ENCODE measurements at regions not wholly inside any gene's neighbourhood (a gene's known extent, or its start where the extent isn't known, plus 50 kb on each side); places are given as distances from the start of the nearest gene placed in this dataset.

- CTCF ChIA-PET, result interaction anchor here (1.4 to 1.8 kb wide), 3 partner anchors 40 to 102 kb away, joined by 3 to 5 read pairs (median 4); no protein-coding TSS in a partner anchor
- no peaks in the 10 kb centered on the region for H3K36me3 ChIP-seq (ENCODE audit: control insufficient read depth in 4 of 4, insufficient read depth in 4 of 4, low read length in 3 of 4)
- POLR2A ChIA-PET, result no interaction called here
- H3K9me3 ChIP-seq (ENCODE audit: control extremely low read depth in 1 of 5, control insufficient read depth in 4 of 5, insufficient read depth in 2 of 5, low read depth in 1 of 5, low read length in 4 of 5), result peaks cover 0 to 15% (median 0%) of the 10 kb centered on the region in 5 experiments
- H3K27ac ChIP-seq (ENCODE audit: insufficient read depth in 1 of 2, low read depth in 1 of 2, low read length in 2 of 2, poor library complexity in 1 of 2, severe bottlenecking in 2 of 2), result peak overlapping the region; percentile 7 to 61
- no peaks in the 10 kb centered on the region for H3K27me3 ChIP-seq (replicated peaks in 2 of 5; ENCODE audit: control insufficient read depth in 4 of 5, insufficient read depth in 5 of 5, low read length in 4 of 5)
- H3K4me1 ChIP-seq (ENCODE audit: control extremely low read depth in 1 of 4, control insufficient read depth in 4 of 4, insufficient read depth in 4 of 4, low read length in 3 of 4), result peaks cover 0 to 31% (median 11%) of the 10 kb centered on the region in 4 experiments
- no CpG with 5 or more reads among the region's 3 CpGs for WGBS (ENCODE audit: insufficient coverage)
- peak overlapping the region in 2 of 7 experiments; percentile 28 to 43 for H3K4me3 ChIP-seq (ENCODE audit: control insufficient read depth in 1 of 7, extremely low read depth in 1 of 7, insufficient read depth in 4 of 7, low read depth in 2 of 7, low read length in 6 of 7)
- DNase-seq, result peak in 2 of 3 donors; percentile 36 to 56
Observed at GRCh38 chr3:24622696-24623225, 128.1 kb upstream of the THRB start.

GRCh38 chr3:24623657-24624056 is 129.0 kb upstream of the THRB start:
- POLR2A ChIA-PET, result interaction anchor here (0.6 kb wide), 1 partner anchor 129 kb away, joined by 3 read pairs; the partner anchor contains the start of gene THRB
- CTCF ChIA-PET, result interaction anchor here (1.8 kb wide), 1 partner anchor 57 kb away, joined by 5 read pairs; no protein-coding TSS in a partner anchor
- Histone ChIP-seq H3K27ac (ENCODE audit: insufficient read depth in 1 of 2, low read depth in 1 of 2, low read length in 2 of 2, poor library complexity in 1 of 2, severe bottlenecking in 2 of 2) (peak overlapping the region in 1 of 2 experiments; percentile 61), H3K27me3 (replicated peaks in 2 of 5; ENCODE audit: control insufficient read depth in 4 of 5, insufficient read depth in 5 of 5, low read length in 4 of 5) (no peaks in the 10 kb centered on the region), H3K9me3 (ENCODE audit: control extremely low read depth in 1 of 5, control insufficient read depth in 4 of 5, insufficient read depth in 2 of 5, low read depth in 1 of 5, low read length in 4 of 5) (peaks cover 0 to 16% (median 0%) of the 10 kb centered on the region in 5 experiments), H3K36me3 (ENCODE audit: control insufficient read depth in 4 of 4, insufficient read depth in 4 of 4, low read length in 3 of 4) (no peaks in the 10 kb centered on the region), H3K4me1 (ENCODE audit: control extremely low read depth in 1 of 4, control insufficient read depth in 4 of 4, insufficient read depth in 4 of 4, low read length in 3 of 4) (peaks cover 0 to 31% (median 11%) of the 10 kb centered on the region in 4 experiments), H3K4me3 (ENCODE audit: control insufficient read depth in 1 of 7, extremely low read depth in 1 of 7, insufficient read depth in 4 of 7, low read depth in 2 of 7, low read length in 6 of 7) (peak overlapping the region in 1 of 7 experiments; percentile 28)
- DNase-seq, result peak in 2 of 3 donors; percentile 28 to 49
- no CpG with 5 or more reads among the region's 3 CpGs for WGBS (ENCODE audit: insufficient coverage)

- POLR2A ChIA-PET, result no interaction called here
- Histone ChIP-seq H3K36me3 (ENCODE audit: control insufficient read depth in 4 of 4, insufficient read depth in 4 of 4, low read length in 3 of 4) (no peaks in the 10 kb centered on the region), H3K4me3 (ENCODE audit: control insufficient read depth in 1 of 7, extremely low read depth in 1 of 7, insufficient read depth in 4 of 7, low read depth in 2 of 7, low read length in 6 of 7) (no peak overlapping the region), H3K27me3 (replicated peaks in 2 of 5; ENCODE audit: control insufficient read depth in 4 of 5, insufficient read depth in 5 of 5, low read length in 4 of 5) (no peaks in the 10 kb centered on the region), H3K27ac (ENCODE audit: insufficient read depth in 1 of 2, low read depth in 1 of 2, low read length in 2 of 2, poor library complexity in 1 of 2, severe bottlenecking in 2 of 2) (no peak overlapping the region), H3K4me1 (ENCODE audit: control extremely low read depth in 1 of 4, control insufficient read depth in 4 of 4, insufficient read depth in 4 of 4, low read length in 3 of 4) (peaks cover 0 to 31% (median 11%) of the 10 kb centered on the region in 4 experiments), H3K9me3 (ENCODE audit: control extremely low read depth in 1 of 5, control insufficient read depth in 4 of 5, insufficient read depth in 2 of 5, low read depth in 1 of 5, low read length in 4 of 5) (peaks cover 0 to 16% (median 0%) of the 10 kb centered on the region in 5 experiments)
- DNase-seq, result no peak
- 80% methylated on average over 2 of the region's 2 CpGs for WGBS (ENCODE audit: insufficient coverage)
- CTCF ChIA-PET, result interaction anchor here (1.2 kb wide), 1 partner anchor 14 kb away, joined by 3 read pairs; no protein-coding TSS in a partner anchor
Observed at GRCh38 chr3:24624938-24625681, 130.5 kb upstream of the THRB start.

GRCh38 chr3:24628523-24629258 is 134.0 kb upstream of the THRB start:
- CTCF ChIA-PET, result interaction anchor here (1.1 to 2.0 kb wide), 3 partner anchors 11 to 132 kb away, joined by 3 to 11 read pairs (median 4); no protein-coding TSS in a partner anchor
- peak in 1 of 3 donors; percentile 23 for DNase-seq

GRCh38 chr3:24631481-24631880 is 136.8 kb upstream of the THRB start:
- no peaks in the 10 kb centered on the region for H3K27me3 ChIP-seq (replicated peaks in 2 of 5; ENCODE audit: control insufficient read depth in 4 of 5, insufficient read depth in 5 of 5, low read length in 4 of 5)
- H3K9me3 ChIP-seq (ENCODE audit: control extremely low read depth in 1 of 5, control insufficient read depth in 4 of 5, insufficient read depth in 2 of 5, low read depth in 1 of 5, low read length in 4 of 5), result peaks cover 0 to 6% (median 0%) of the 10 kb centered on the region in 5 experiments
- no peaks in the 10 kb centered on the region for H3K4me1 ChIP-seq (ENCODE audit: control extremely low read depth in 1 of 4, control insufficient read depth in 4 of 4, insufficient read depth in 4 of 4, low read length in 3 of 4)
- no peak overlapping the region for H3K4me3 ChIP-seq (ENCODE audit: control insufficient read depth in 1 of 7, extremely low read depth in 1 of 7, insufficient read depth in 4 of 7, low read depth in 2 of 7, low read length in 6 of 7)
- DNase-seq, result no peak
- ChIA-PET CTCF (interaction anchor here (1.1 kb wide), 1 partner anchor 8 kb away, joined by 3 read pairs; no protein-coding TSS in a partner anchor), POLR2A (no interaction called here)
- no peak overlapping the region for H3K27ac ChIP-seq (ENCODE audit: insufficient read depth in 1 of 2, low read depth in 1 of 2, low read length in 2 of 2, poor library complexity in 1 of 2, severe bottlenecking in 2 of 2)
- no peaks in the 10 kb centered on the region for H3K36me3 ChIP-seq (ENCODE audit: control insufficient read depth in 4 of 4, insufficient read depth in 4 of 4, low read length in 3 of 4)

More at GRCh38 chr3:24628523-24629258, 134.0 kb upstream of the THRB start:
- Histone ChIP-seq H3K4me1 (ENCODE audit: control extremely low read depth in 1 of 4, control insufficient read depth in 4 of 4, insufficient read depth in 4 of 4, low read length in 3 of 4) (peaks cover 0 to 6% (median 2%) of the 10 kb centered on the region in 4 experiments), H3K27me3 (replicated peaks in 2 of 5; ENCODE audit: control insufficient read depth in 4 of 5, insufficient read depth in 5 of 5, low read length in 4 of 5) (no peaks in the 10 kb centered on the region), H3K4me3 (ENCODE audit: control insufficient read depth in 1 of 7, extremely low read depth in 1 of 7, insufficient read depth in 4 of 7, low read depth in 2 of 7, low read length in 6 of 7) (no peak overlapping the region), H3K36me3 (ENCODE audit: control insufficient read depth in 4 of 4, insufficient read depth in 4 of 4, low read length in 3 of 4) (no peaks in the 10 kb centered on the region), H3K27ac (ENCODE audit: insufficient read depth in 1 of 2, low read depth in 1 of 2, low read length in 2 of 2, poor library complexity in 1 of 2, severe bottlenecking in 2 of 2) (no peak overlapping the region), H3K9me3 (ENCODE audit: control extremely low read depth in 1 of 5, control insufficient read depth in 4 of 5, insufficient read depth in 2 of 5, low read depth in 1 of 5, low read length in 4 of 5) (peaks cover 0 to 16% (median 0%) of the 10 kb centered on the region in 5 experiments)
- WGBS (ENCODE audit: insufficient coverage), result no CpG with 5 or more reads among the region's 4 CpGs
- POLR2A ChIA-PET, result no interaction called here

- Histone ChIP-seq H3K27ac (ENCODE audit: insufficient read depth in 1 of 2, low read depth in 1 of 2, low read length in 2 of 2, poor library complexity in 1 of 2, severe bottlenecking in 2 of 2) (no peak overlapping the region), H3K36me3 (ENCODE audit: control insufficient read depth in 4 of 4, insufficient read depth in 4 of 4, low read length in 3 of 4) (no peaks in the 10 kb centered on the region), H3K27me3 (replicated peaks in 2 of 5; ENCODE audit: control insufficient read depth in 4 of 5, insufficient read depth in 5 of 5, low read length in 4 of 5) (no peaks in the 10 kb centered on the region), H3K4me3 (ENCODE audit: control insufficient read depth in 1 of 7, extremely low read depth in 1 of 7, insufficient read depth in 4 of 7, low read depth in 2 of 7, low read length in 6 of 7) (no peak overlapping the region), H3K4me1 (ENCODE audit: control extremely low read depth in 1 of 4, control insufficient read depth in 4 of 4, insufficient read depth in 4 of 4, low read length in 3 of 4) (peaks cover 0 to 17% (median 8%) of the 10 kb centered on the region in 4 experiments), H3K9me3 (ENCODE audit: control extremely low read depth in 1 of 5, control insufficient read depth in 4 of 5, insufficient read depth in 2 of 5, low read depth in 1 of 5, low read length in 4 of 5) (no peaks in the 10 kb centered on the region)
- ChIA-PET CTCF (interaction anchor here (0.8 to 2.6 kb wide), 15 partner anchors 8 to 279 kb away, joined by 3 to 11 read pairs (median 3); no protein-coding TSS in a partner anchor), POLR2A (no interaction called here)
- no CpG with 5 or more reads among the region's 1 CpG for WGBS (ENCODE audit: insufficient coverage)
- no peak for DNase-seq
Observed at GRCh38 chr3:24639061-24639460, 144.4 kb upstream of the THRB start.
